Large intestine (tissue), 3 donors: ENCODE measurements at regions not wholly inside any gene's neighbourhood (a gene's known extent, or its start where the extent isn't known, plus 50 kb on each side); places are given as distances from the start of the nearest gene placed in this dataset.

Source experiments
- DNase-seq, 2 donors: peaks; one replicate each; pipeline versions ENCODE4 v3.0.0 to v3.0.0-alpha.2; 2013
- H3K27ac ChIP-seq: one replicate; pipeline ENCODE4 v1.5.1; 2013; ENCODE audit warnings: low read length
- H3K27me3 ChIP-seq: 2 replicates; pipeline ENCODE4 v1.6.1; 2013; ENCODE audit warnings: low read length; ENCODE audit not compliant: control insufficient read depth, insufficient read depth
- H3K36me3 ChIP-seq: 2 replicates; pipeline ENCODE4 v1.6.1; 2013; ENCODE audit warnings: low read length; ENCODE audit not compliant: control insufficient read depth, insufficient read depth
- H3K4me1 ChIP-seq: one replicate; pipeline ENCODE4 v1.6.1; 2013; ENCODE audit warnings: low read length; ENCODE audit not compliant: control insufficient read depth, insufficient read depth
- H3K4me3 ChIP-seq: one replicate; pipeline ENCODE4 v1.5.1; 2013; ENCODE audit warnings: low read length
- H3K9me3 ChIP-seq: one replicate; pipeline ENCODE4 v1.6.1; 2013; ENCODE audit warnings: mild to moderate bottlenecking, low read depth, low read length, moderate library complexity; ENCODE audit not compliant: control insufficient read depth
- WGBS: methylation state at CpG from one replicate; pipeline ENCODE4 v1.1.5; 2013; ENCODE audit warnings: low lambda C conversion rate; ENCODE audit not compliant: insufficient coverage; 5-methylcytosine and 5-hydroxymethylcytosine counted together

GRCh38 chr5:136811086-136811485 is 445.7 kb upstream of the TRPC7 start:
- no peaks in the 10 kb centered on the region for H3K4me1 ChIP-seq
- no peak overlapping the region for H3K4me3 ChIP-seq
- no peak overlapping the region for H3K27ac ChIP-seq
- H3K36me3 ChIP-seq: no peaks in the 10 kb centered on the region
- no peak for DNase-seq
- 77% methylated on average over 3 of the region's 3 CpGs for WGBS
- no peaks in the 10 kb centered on the region for H3K9me3 ChIP-seq
- no peaks in the 10 kb centered on the region for H3K27me3 ChIP-seq

- Histone ChIP-seq H3K9me3 (no peaks in the 10 kb centered on the region), H3K4me3 (no peak overlapping the region), H3K27ac (no peak overlapping the region), H3K36me3 (no peaks in the 10 kb centered on the region), H3K4me1 (no peaks in the 10 kb centered on the region), H3K27me3 (no peaks in the 10 kb centered on the region)
- no peak for DNase-seq
- no CpG with 5 or more reads among the region's 5 CpGs for WGBS
These were observed 445.0 kb upstream of the TRPC7 start for GRCh38 chr5:136810261-136810801.

GRCh38 chr5:136809382-136809781 is 444.0 kb upstream of the TRPC7 start:
- H3K27me3 ChIP-seq: no peaks in the 10 kb centered on the region
- WGBS: 83% methylated on average over 1 of the region's 1 CpG

GRCh38 chr5:136808756-136809155 is 443.4 kb upstream of the TRPC7 start:
- no peak overlapping the region for H3K27ac ChIP-seq
- no peaks in the 10 kb centered on the region for H3K4me1 ChIP-seq
- H3K9me3 ChIP-seq: no peaks in the 10 kb centered on the region
- DNase-seq: no peak
- no peak overlapping the region for H3K4me3 ChIP-seq
- no peaks in the 10 kb centered on the region for H3K36me3 ChIP-seq
- no peaks in the 10 kb centered on the region for H3K27me3 ChIP-seq
- WGBS: no CpG with 5 or more reads among the region's 4 CpGs

More at GRCh38 chr5:136809382-136809781, 444.0 kb upstream of the TRPC7 start:
- Histone ChIP-seq H3K4me3 (no peak overlapping the region), H3K27ac (no peak overlapping the region), H3K9me3 (no peaks in the 10 kb centered on the region), H3K36me3 (no peaks in the 10 kb centered on the region), H3K4me1 (no peaks in the 10 kb centered on the region)
- DNase-seq: no peak

- Histone ChIP-seq H3K9me3 (no peaks in the 10 kb centered on the region), H3K36me3 (no peaks in the 10 kb centered on the region), H3K27me3 (no peaks in the 10 kb centered on the region), H3K4me1 (no peaks in the 10 kb centered on the region), H3K27ac (no peak overlapping the region), H3K4me3 (no peak overlapping the region)
- no peak for DNase-seq
- no CpG with 5 or more reads among the region's 2 CpGs for WGBS
These were observed 440.1 kb upstream of the TRPC7 start for GRCh38 chr5:136805466-136805865.

- H3K4me1 ChIP-seq: no peaks in the 10 kb centered on the region
- no peaks in the 10 kb centered on the region for H3K27me3 ChIP-seq
- no CpG with 5 or more reads among the region's 2 CpGs for WGBS
- DNase-seq: no peak
- H3K27ac ChIP-seq: no peak overlapping the region
- H3K9me3 ChIP-seq: no peaks in the 10 kb centered on the region
- H3K36me3 ChIP-seq: no peaks in the 10 kb centered on the region
- H3K4me3 ChIP-seq: no peak overlapping the region
These were observed 437.0 kb upstream of the TRPC7 start for GRCh38 chr5:136802383-136802782.

GRCh38 chr5:136799806-136800372 is 434.5 kb upstream of the TRPC7 start:
- no peaks in the 10 kb centered on the region for H3K4me1 ChIP-seq
- no peaks in the 10 kb centered on the region for H3K9me3 ChIP-seq
- DNase-seq: no peak
- no peak overlapping the region for H3K27ac ChIP-seq
- H3K4me3 ChIP-seq: no peak overlapping the region
- 75% methylated on average over 1 of the region's 1 CpG for WGBS
- no peaks in the 10 kb centered on the region for H3K27me3 ChIP-seq
- no peaks in the 10 kb centered on the region for H3K36me3 ChIP-seq

- Histone ChIP-seq H3K4me1 (no peaks in the 10 kb centered on the region), H3K4me3 (no peak overlapping the region), H3K36me3 (no peaks in the 10 kb centered on the region), H3K9me3 (no peaks in the 10 kb centered on the region), H3K27me3 (no peaks in the 10 kb centered on the region), H3K27ac (no peak overlapping the region)
- no peak for DNase-seq
- WGBS: 83% methylated on average over 1 of the region's 3 CpGs
These were observed 428.0 kb upstream of the TRPC7 start for GRCh38 chr5:136793300-136793699.

GRCh38 chr5:136781464-136781863 is 416.1 kb upstream of the TRPC7 start:
- no peaks in the 10 kb centered on the region for H3K36me3 ChIP-seq
- H3K27me3 ChIP-seq: no peaks in the 10 kb centered on the region
- no peak overlapping the region for H3K27ac ChIP-seq
- H3K4me3 ChIP-seq: no peak overlapping the region
- no peak for DNase-seq
- no peaks in the 10 kb centered on the region for H3K4me1 ChIP-seq
- WGBS: 73% methylated on average over 2 of the region's 3 CpGs
- H3K9me3 ChIP-seq: no peaks in the 10 kb centered on the region

GRCh38 chr5:136780518-136780917 is 415.2 kb upstream of the TRPC7 start:
- H3K4me1 ChIP-seq: no peaks in the 10 kb centered on the region
- DNase-seq: no peak
- H3K9me3 ChIP-seq: no peaks in the 10 kb centered on the region
- no CpG with 5 or more reads among the region's 2 CpGs for WGBS
- H3K36me3 ChIP-seq: no peaks in the 10 kb centered on the region
- no peak overlapping the region for H3K27ac ChIP-seq
- H3K27me3 ChIP-seq: no peaks in the 10 kb centered on the region
- H3K4me3 ChIP-seq: no peak overlapping the region
